ENCODE measurements at regions not wholly inside any gene's neighbourhood (a gene's known extent, or its start where the extent isn't known, plus 50 kb on each side); places are given as distances from the start of the nearest gene placed in this dataset.
"Not testable (repeated sequence)": the region's sequence is repeated elsewhere in the genome, so short reads cannot be mapped to it uniquely, and the experiment has no call there.

GRCh38 chr6:131460614-131461000 lies 112.4 kb upstream of the ARG1 start:
- DNase-seq (ENCODE audit: low spot score in 2 of 2), result no peak
- H3K36me3 ChIP-seq, result no peaks in the 10 kb centered on the region
- H3K4me3 ChIP-seq, result no peak overlapping the region
- no peaks in the 10 kb centered on the region for H3K9me3 ChIP-seq
- no peaks in the 10 kb centered on the region for H3K27me3 ChIP-seq
- H3K27ac ChIP-seq, result no peak overlapping the region
- TF ChIP-seq CTCF (IDR thresholded peaks at IDR 0.05), result no peak
- no peaks in the 10 kb centered on the region for H3K4me1 ChIP-seq
- intact Hi-C loops (cut with DNase I), result no loop called here

GRCh38 chr6:131469130-131469529 lies 103.9 kb upstream of the ARG1 start:
- DNase-seq (ENCODE audit: low spot score in 2 of 2), result no peak

GRCh38 chr6:131470534-131470933 lies 102.5 kb upstream of the ARG1 start:
- H3K27ac ChIP-seq, result no peak overlapping the region
- TF ChIP-seq CTCF (IDR thresholded peaks at IDR 0.05), result no peak
- no peaks in the 10 kb centered on the region for H3K4me1 ChIP-seq
- intact Hi-C loops (cut with DNase I), result no loop called here
- H3K27me3 ChIP-seq, result no peaks in the 10 kb centered on the region
- H3K9me3 ChIP-seq, result no peaks in the 10 kb centered on the region
- H3K4me3 ChIP-seq, result no peak overlapping the region
- DNase-seq (ENCODE audit: low spot score in 2 of 2), result no peak
- H3K36me3 ChIP-seq, result no peaks in the 10 kb centered on the region

More at GRCh38 chr6:131469130-131469529, 103.9 kb upstream of the ARG1 start:
- Histone ChIP-seq H3K27me3 (no peaks in the 10 kb centered on the region), H3K4me3 (no peak overlapping the region), H3K27ac (no peak overlapping the region), H3K4me1 (no peaks in the 10 kb centered on the region), H3K9me3 (no peaks in the 10 kb centered on the region), H3K36me3 (no peaks in the 10 kb centered on the region)
- intact Hi-C loops (cut with DNase I), result no loop called here
- TF ChIP-seq CTCF (IDR thresholded peaks at IDR 0.05), result no peak

GRCh38 chr6:131471331-131471730 lies 101.7 kb upstream of the ARG1 start:
- Histone ChIP-seq H3K27me3 (no peaks in the 10 kb centered on the region), H3K4me3 (no peak overlapping the region), H3K4me1 (no peaks in the 10 kb centered on the region), H3K27ac (no peak overlapping the region), H3K9me3 (no peaks in the 10 kb centered on the region), H3K36me3 (no peaks in the 10 kb centered on the region)
- intact Hi-C loops (cut with DNase I), result no loop called here
- no peak for DNase-seq (ENCODE audit: low spot score in 2 of 2)
- no peak for TF ChIP-seq CTCF (IDR thresholded peaks at IDR 0.05)

GRCh38 chr6:131473303-131473702 lies 99.7 kb upstream of the ARG1 start:
- intact Hi-C loops (cut with DNase I); H3K9me3 ChIP-seq; H3K27ac ChIP-seq: not testable (repeated sequence)

GRCh38 chr6:131476362-131476761 lies 96.7 kb upstream of the ARG1 start:
- Histone ChIP-seq H3K27me3 (no peaks in the 10 kb centered on the region), H3K9me3 (no peaks in the 10 kb centered on the region), H3K4me1 (no peaks in the 10 kb centered on the region), H3K27ac (no peak overlapping the region), H3K36me3 (no peaks in the 10 kb centered on the region), H3K4me3 (no peak overlapping the region)
- intact Hi-C loops (cut with DNase I), result no loop called here
- no peak for DNase-seq (ENCODE audit: low spot score in 2 of 2)
- TF ChIP-seq CTCF (IDR thresholded peaks at IDR 0.05), result no peak

More at GRCh38 chr6:131473303-131473702, 99.7 kb upstream of the ARG1 start:
- not testable (repeated sequence) for H3K27me3 ChIP-seq; H3K4me1 ChIP-seq; DNase-seq (ENCODE audit: low spot score in 2 of 2); H3K4me3 ChIP-seq; H3K36me3 ChIP-seq

- DNase-seq (ENCODE audit: low spot score in 2 of 2); H3K4me1 ChIP-seq; H3K27ac ChIP-seq; H3K36me3 ChIP-seq; intact Hi-C loops (cut with DNase I); H3K9me3 ChIP-seq; H3K27me3 ChIP-seq; H3K4me3 ChIP-seq: not testable (repeated sequence)
Observed at GRCh38 chr6:131478740-131479211, 94.2 kb upstream of the ARG1 start.
